ENCODE measurements at regions not wholly inside any gene's neighbourhood (a gene's known extent, or its start where the extent isn't known, plus 50 kb on each side); places are given as distances from the start of the nearest gene placed in this dataset.

GRCh38 chr20:19018881-19019280 is 193.6 kb upstream of the SLC24A3 start:
- no peaks in the 10 kb centered on the region for H3K9me3 ChIP-seq
- H3K4me3 ChIP-seq = no peak overlapping the region
- no peak overlapping the region for H3K27ac ChIP-seq
- TF ChIP-seq CTCF (IDR thresholded peaks at IDR 0.05) (no peak), POLR2AphosphoS5 (IDR thresholded peaks at IDR 0.05) (no peak), POLR2A (IDR thresholded peaks at IDR 0.05) (no peak)
- H3K27me3 ChIP-seq = no peaks in the 10 kb centered on the region
- no peaks in the 10 kb centered on the region for H3K4me1 ChIP-seq
- intact Hi-C loops (cut with DNase I; ENCODE audit: low total_unique reads) = loop anchor here (1.0 to 5.0 kb wide), 2 partner anchors 49 to 1587 kb away; no protein-coding TSS in a partner anchor
- no peaks in the 10 kb centered on the region for H3K36me3 ChIP-seq
- DNase-seq (ENCODE audit: low spot score in 2 of 2) = no peak

GRCh38 chr20:19019734-19020364 is 192.6 kb upstream of the SLC24A3 start:
- Histone ChIP-seq H3K4me1 (no peaks in the 10 kb centered on the region), H3K4me3 (no peak overlapping the region), H3K36me3 (no peaks in the 10 kb centered on the region), H3K9me3 (no peaks in the 10 kb centered on the region), H3K27ac (no peak overlapping the region), H3K27me3 (no peaks in the 10 kb centered on the region)
- no peak for TF ChIP-seq CTCF (IDR thresholded peaks at IDR 0.05)
- no peak for TF ChIP-seq POLR2AphosphoS5 (IDR thresholded peaks at IDR 0.05)
- no peak for TF ChIP-seq POLR2A (IDR thresholded peaks at IDR 0.05)
- DNase-seq (ENCODE audit: low spot score in 2 of 2) = no peak
- intact Hi-C loops (cut with DNase I; ENCODE audit: low total_unique reads) = loop anchor here (5.0 kb wide), 1 partner anchor 1588 kb away; no protein-coding TSS in a partner anchor

- intact Hi-C loops (cut with DNase I; ENCODE audit: low total_unique reads) = no loop called here
- H3K9me3 ChIP-seq = no peaks in the 10 kb centered on the region
- H3K4me1 ChIP-seq = no peaks in the 10 kb centered on the region
- H3K27me3 ChIP-seq = no peaks in the 10 kb centered on the region
- no peak overlapping the region for H3K27ac ChIP-seq
- DNase-seq (ENCODE audit: low spot score in 2 of 2) = no peak
- TF ChIP-seq POLR2A (IDR thresholded peaks at IDR 0.05) = no peak
- no peak for TF ChIP-seq POLR2AphosphoS5 (IDR thresholded peaks at IDR 0.05)
- TF ChIP-seq CTCF (IDR thresholded peaks at IDR 0.05) = no peak
- no peaks in the 10 kb centered on the region for H3K36me3 ChIP-seq
- H3K4me3 ChIP-seq = no peak overlapping the region
These were observed 190.9 kb upstream of the SLC24A3 start for GRCh38 chr20:19021406-19022117.

- intact Hi-C loops (cut with DNase I; ENCODE audit: low total_unique reads) = no loop called here
- H3K36me3 ChIP-seq = no peaks in the 10 kb centered on the region
- no peak overlapping the region for H3K4me3 ChIP-seq
- H3K4me1 ChIP-seq = no peaks in the 10 kb centered on the region
- H3K9me3 ChIP-seq = no peaks in the 10 kb centered on the region
- no peaks in the 10 kb centered on the region for H3K27me3 ChIP-seq
- H3K27ac ChIP-seq = no peak overlapping the region
- TF ChIP-seq POLR2A (IDR thresholded peaks at IDR 0.05) (no peak), CTCF (IDR thresholded peaks at IDR 0.05) (no peak), POLR2AphosphoS5 (IDR thresholded peaks at IDR 0.05) (no peak)
- DNase-seq (ENCODE audit: low spot score in 2 of 2) = no peak
These were observed 190.3 kb upstream of the SLC24A3 start for GRCh38 chr20:19022118-19022575.

- no peaks in the 10 kb centered on the region for H3K4me1 ChIP-seq
- H3K4me3 ChIP-seq = no peak overlapping the region
- no peaks in the 10 kb centered on the region for H3K36me3 ChIP-seq
- no peaks in the 10 kb centered on the region for H3K27me3 ChIP-seq
- intact Hi-C loops (cut with DNase I; ENCODE audit: low total_unique reads) = no loop called here
- TF ChIP-seq CTCF (IDR thresholded peaks at IDR 0.05) (no peak), POLR2A (IDR thresholded peaks at IDR 0.05) (no peak)
- DNase-seq (ENCODE audit: low spot score in 2 of 2) = no peak
- H3K27ac ChIP-seq = no peak overlapping the region
- no peaks in the 10 kb centered on the region for H3K9me3 ChIP-seq
These were observed 189.5 kb upstream of the SLC24A3 start for GRCh38 chr20:19022791-19023448.

Measured in breast epithelium (tissue), 4 donors.